ENCODE measurements at regions not wholly inside any gene's neighbourhood (a gene's known extent, or its start where the extent isn't known, plus 50 kb on each side); places are given as distances from the start of the nearest gene placed in this dataset.
"Not testable (repeated sequence)": the region's sequence is repeated elsewhere in the genome, so short reads cannot be mapped to it uniquely, and the experiment has no call there.

- no peak for DNase-seq (ENCODE audit: extremely low spot score)
- no peaks in the 10 kb centered on the region for H3K4me1 ChIP-seq
- no peak overlapping the region for H3K27ac ChIP-seq (replicated peaks in 1 of 4)
Observed at GRCh38 chr2:198517976-198518375, 713.6 kb downstream of the PLCL1 start.

DNA sequence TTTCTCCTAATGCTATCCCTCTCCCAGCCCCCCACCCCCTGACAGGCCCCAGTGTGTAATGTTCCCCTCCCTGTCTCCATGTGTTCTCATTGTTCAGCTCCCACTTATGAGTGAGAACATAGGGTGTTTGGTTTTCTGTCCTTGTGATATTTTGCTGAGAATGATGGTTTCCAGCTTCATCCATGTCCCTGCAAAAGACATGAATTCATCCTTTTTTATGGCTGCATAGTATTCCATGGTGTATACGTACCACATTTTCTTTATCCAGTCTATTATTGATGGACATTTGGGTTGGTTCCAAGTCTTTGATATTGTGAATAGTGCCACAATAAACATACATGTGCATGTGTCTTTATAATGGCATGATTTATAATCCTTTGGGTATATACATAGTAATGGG, 704.2 kb downstream of the PLCL1 start:
- H3K4me3 ChIP-seq; DNase-seq (ENCODE audit: extremely low spot score); H3K9me3 ChIP-seq; H3K36me3 ChIP-seq; H3K4me1 ChIP-seq; H3K27me3 ChIP-seq; intact Hi-C loops (cut with DNase I); H3K27ac ChIP-seq (replicated peaks in 1 of 4): not testable (repeated sequence)
- WGBS, result 78% methylated on average over 1 of the region's 1 CpG

More at GRCh38 chr2:198517976-198518375, 713.6 kb downstream of the PLCL1 start:
- Histone ChIP-seq H3K36me3 (no peaks in the 10 kb centered on the region), H3K27me3 (no peaks in the 10 kb centered on the region), H3K4me3 (no peak overlapping the region), H3K9me3 (peaks cover 0 to 6% (median 0%) of the 10 kb centered on the region in 4 donors)
- TF ChIP-seq POLR2A (IDR thresholded peaks at IDR 0.05; ENCODE audit: low read depth), result no peak
- TF ChIP-seq POLR2AphosphoS5 (IDR thresholded peaks at IDR 0.05), result no peak
- TF ChIP-seq, protein P1, sequence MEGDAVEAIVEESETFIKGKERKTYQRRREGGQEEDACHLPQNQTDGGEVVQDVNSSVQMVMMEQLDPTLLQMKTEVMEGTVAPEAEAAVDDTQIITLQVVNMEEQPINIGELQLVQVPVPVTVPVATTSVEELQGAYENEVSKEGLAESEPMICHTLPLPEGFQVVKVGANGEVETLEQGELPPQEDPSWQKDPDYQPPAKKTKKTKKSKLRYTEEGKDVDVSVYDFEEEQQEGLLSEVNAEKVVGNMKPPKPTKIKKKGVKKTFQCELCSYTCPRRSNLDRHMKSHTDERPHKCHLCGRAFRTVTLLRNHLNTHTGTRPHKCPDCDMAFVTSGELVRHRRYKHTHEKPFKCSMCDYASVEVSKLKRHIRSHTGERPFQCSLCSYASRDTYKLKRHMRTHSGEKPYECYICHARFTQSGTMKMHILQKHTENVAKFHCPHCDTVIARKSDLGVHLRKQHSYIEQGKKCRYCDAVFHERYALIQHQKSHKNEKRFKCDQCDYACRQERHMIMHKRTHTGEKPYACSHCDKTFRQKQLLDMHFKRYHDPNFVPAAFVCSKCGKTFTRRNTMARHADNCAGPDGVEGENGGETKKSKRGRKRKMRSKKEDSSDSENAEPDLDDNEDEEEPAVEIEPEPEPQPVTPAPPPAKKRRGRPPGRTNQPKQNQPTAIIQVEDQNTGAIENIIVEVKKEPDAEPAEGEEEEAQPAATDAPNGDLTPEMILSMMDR (IDR thresholded peaks at IDR 0.05), result no peak
- no peak for TF ChIP-seq EP300 (IDR thresholded peaks at IDR 0.05)
- 66% methylated on average over 2 of the region's 2 CpGs for WGBS
- intact Hi-C loops (cut with DNase I), result no loop called here

- H3K4me1 ChIP-seq, result no peaks in the 10 kb centered on the region
- H3K36me3 ChIP-seq, result no peaks in the 10 kb centered on the region
- WGBS, result 33% methylated on average over 5 of the region's 6 CpGs
- no peaks in the 10 kb centered on the region for H3K9me3 ChIP-seq
- TF ChIP-seq EP300 (IDR thresholded peaks at IDR 0.05) (no peak), POLR2AphosphoS5 (IDR thresholded peaks at IDR 0.05) (no peak), POLR2A (IDR thresholded peaks at IDR 0.05; ENCODE audit: low read depth) (no peak)
- TF ChIP-seq, protein P1 (IDR thresholded peaks at IDR 0.05), result no peak
- no peak overlapping the region for H3K27ac ChIP-seq (replicated peaks in 1 of 4)
- DNase-seq (ENCODE audit: extremely low spot score), result no peak
- no peak overlapping the region for H3K4me3 ChIP-seq
- no peaks in the 10 kb centered on the region for H3K27me3 ChIP-seq
- intact Hi-C loops (cut with DNase I), result no loop called here
Observed at GRCh38 chr2:198499539-198499938, 695.1 kb downstream of the PLCL1 start.

- H3K27ac ChIP-seq (replicated peaks in 1 of 4), result no peak overlapping the region
- H3K27me3 ChIP-seq, result no peaks in the 10 kb centered on the region
- DNase-seq (ENCODE audit: extremely low spot score), result no peak
- no peaks in the 10 kb centered on the region for H3K9me3 ChIP-seq
- no peaks in the 10 kb centered on the region for H3K4me1 ChIP-seq
- TF ChIP-seq POLR2A (IDR thresholded peaks at IDR 0.05; ENCODE audit: low read depth), result no peak
- TF ChIP-seq, protein P1 (IDR thresholded peaks at IDR 0.05), result no peak
- no peak for TF ChIP-seq POLR2AphosphoS5 (IDR thresholded peaks at IDR 0.05)
- TF ChIP-seq EP300 (IDR thresholded peaks at IDR 0.05), result no peak
- no peaks in the 10 kb centered on the region for H3K36me3 ChIP-seq
- intact Hi-C loops (cut with DNase I), result no loop called here
- H3K4me3 ChIP-seq, result no peak overlapping the region
Observed at GRCh38 chr2:198498516-198498915, 694.1 kb downstream of the PLCL1 start.

DNA sequence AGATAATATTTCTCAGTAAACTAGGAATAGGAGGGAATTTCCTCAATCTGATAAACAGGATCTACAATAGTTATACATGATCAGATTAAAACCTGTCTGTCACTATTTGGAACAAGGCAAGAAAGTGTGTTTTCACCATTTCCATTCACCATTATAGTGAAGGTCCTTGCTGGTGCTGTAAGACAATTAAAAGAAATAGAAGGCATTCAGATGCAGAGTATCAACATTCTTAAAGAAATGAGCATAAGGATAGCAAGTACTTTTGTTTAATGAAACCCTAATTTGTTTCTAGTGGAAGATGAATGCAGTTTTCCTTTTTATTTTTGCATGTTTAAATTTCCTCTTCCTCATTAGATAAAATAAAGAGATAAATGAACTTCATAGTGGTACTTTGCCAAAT, 693.7 kb downstream of the PLCL1 start:
- Histone ChIP-seq H3K27ac (replicated peaks in 1 of 4) (no peak overlapping the region), H3K4me1 (no peaks in the 10 kb centered on the region), H3K9me3 (no peaks in the 10 kb centered on the region), H3K27me3 (no peaks in the 10 kb centered on the region), H3K4me3 (no peak overlapping the region), H3K36me3 (no peaks in the 10 kb centered on the region)
- TF ChIP-seq POLR2A (IDR thresholded peaks at IDR 0.05; ENCODE audit: low read depth) (no peak), POLR2AphosphoS5 (IDR thresholded peaks at IDR 0.05) (no peak), EP300 (IDR thresholded peaks at IDR 0.05) (no peak)
- TF ChIP-seq, protein P1 (IDR thresholded peaks at IDR 0.05), result no peak
- intact Hi-C loops (cut with DNase I), result no loop called here
- DNase-seq (ENCODE audit: extremely low spot score), result no peak

Data from esophagus muscularis mucosa (tissue), 4 donors.